ENCODE measurements at regions not wholly inside any gene's neighbourhood (a gene's known extent, or its start where the extent isn't known, plus 50 kb on each side); places are given as distances from the start of the nearest gene placed in this dataset.
"Not testable (repeated sequence)": the region's sequence is repeated elsewhere in the genome, so short reads cannot be mapped to it uniquely, and the experiment has no call there.

GRCh38 chr13:18946738-18947137 lies 234.9 kb downstream of the TUBA3C start:
- peaks cover 0 to 4% (median 0%) of the 10 kb centered on the region in 5 donors for H3K27me3 ChIP-seq (ENCODE audit: control insufficient read depth in 5 of 5, insufficient read depth in 4 of 5, low read length in 5 of 5)
- H3K9ac ChIP-seq (ENCODE audit: low read length in 5 of 5), result no peak overlapping the region
- H3K27ac ChIP-seq (ENCODE audit: low read depth, low read length), result no peak overlapping the region
- H3K4me1 ChIP-seq (ENCODE audit: control insufficient read depth in 5 of 5, insufficient read depth in 5 of 5, low read length in 5 of 5), result no peaks in the 10 kb centered on the region
- no peak overlapping the region for H3K4me3 ChIP-seq (ENCODE audit: low read depth in 1 of 5, low read length in 5 of 5)
- H3K9me3 ChIP-seq (ENCODE audit: control insufficient read depth in 5 of 5, low read length in 5 of 5), result no peaks in the 10 kb centered on the region
- H3K36me3 ChIP-seq (ENCODE audit: control insufficient read depth in 5 of 5, insufficient read depth in 5 of 5, low read length in 5 of 5), result no peaks in the 10 kb centered on the region

- Histone ChIP-seq H3K4me1 (ENCODE audit: control insufficient read depth in 5 of 5, insufficient read depth in 5 of 5, low read length in 5 of 5) (no peaks in the 10 kb centered on the region), H3K9ac (ENCODE audit: low read length in 5 of 5) (no peak overlapping the region), H3K27me3 (ENCODE audit: control insufficient read depth in 5 of 5, insufficient read depth in 4 of 5, low read length in 5 of 5) (peaks cover 0 to 4% (median 0%) of the 10 kb centered on the region in 5 donors), H3K27ac (ENCODE audit: low read depth, low read length) (no peak overlapping the region), H3K4me3 (ENCODE audit: low read depth in 1 of 5, low read length in 5 of 5) (no peak overlapping the region), H3K9me3 (ENCODE audit: control insufficient read depth in 5 of 5, low read length in 5 of 5) (no peaks in the 10 kb centered on the region), H3K36me3 (ENCODE audit: control insufficient read depth in 5 of 5, insufficient read depth in 5 of 5, low read length in 5 of 5) (no peaks in the 10 kb centered on the region)
These were observed 237.0 kb downstream of the TUBA3C start for GRCh38 chr13:18944501-18945068.

- Histone ChIP-seq H3K36me3 (ENCODE audit: control insufficient read depth in 5 of 5, insufficient read depth in 5 of 5, low read length in 5 of 5) (no peaks in the 10 kb centered on the region), H3K4me3 (ENCODE audit: low read depth in 1 of 5, low read length in 5 of 5) (no peak overlapping the region), H3K27ac (ENCODE audit: low read depth, low read length) (no peak overlapping the region), H3K4me1 (ENCODE audit: control insufficient read depth in 5 of 5, insufficient read depth in 5 of 5, low read length in 5 of 5) (no peaks in the 10 kb centered on the region), H3K9me3 (ENCODE audit: control insufficient read depth in 5 of 5, low read length in 5 of 5) (no peaks in the 10 kb centered on the region), H3K9ac (ENCODE audit: low read length in 5 of 5) (no peak overlapping the region), H3K27me3 (ENCODE audit: control insufficient read depth in 5 of 5, insufficient read depth in 4 of 5, low read length in 5 of 5) (peaks cover 0 to 6% (median 0%) of the 10 kb centered on the region in 5 donors)
These were observed 237.8 kb downstream of the TUBA3C start for GRCh38 chr13:18943721-18944391.

GRCh38 chr13:18943273-18943672 lies 238.4 kb downstream of the TUBA3C start:
- peaks cover 0 to 7% (median 0%) of the 10 kb centered on the region in 5 donors for H3K27me3 ChIP-seq (ENCODE audit: control insufficient read depth in 5 of 5, insufficient read depth in 4 of 5, low read length in 5 of 5)
- H3K9ac ChIP-seq (ENCODE audit: low read length in 5 of 5), result no peak overlapping the region
- no peak overlapping the region for H3K27ac ChIP-seq (ENCODE audit: low read depth, low read length)
- no peak overlapping the region for H3K4me3 ChIP-seq (ENCODE audit: low read depth in 1 of 5, low read length in 5 of 5)
- H3K9me3 ChIP-seq (ENCODE audit: control insufficient read depth in 5 of 5, low read length in 5 of 5), result no peaks in the 10 kb centered on the region
- no peaks in the 10 kb centered on the region for H3K36me3 ChIP-seq (ENCODE audit: control insufficient read depth in 5 of 5, insufficient read depth in 5 of 5, low read length in 5 of 5)
- H3K4me1 ChIP-seq (ENCODE audit: control insufficient read depth in 5 of 5, insufficient read depth in 5 of 5, low read length in 5 of 5), result no peaks in the 10 kb centered on the region

- peaks cover 0 to 3% (median 0%) of the 10 kb centered on the region in 5 donors for H3K27me3 ChIP-seq (ENCODE audit: control insufficient read depth in 5 of 5, insufficient read depth in 4 of 5, low read length in 5 of 5)
- no peak overlapping the region for H3K9ac ChIP-seq (ENCODE audit: low read length in 5 of 5)
- H3K4me3 ChIP-seq (ENCODE audit: low read depth in 1 of 5, low read length in 5 of 5), result no peak overlapping the region
- no peaks in the 10 kb centered on the region for H3K4me1 ChIP-seq (ENCODE audit: control insufficient read depth in 5 of 5, insufficient read depth in 5 of 5, low read length in 5 of 5)
- H3K27ac ChIP-seq (ENCODE audit: low read depth, low read length), result no peak overlapping the region
- no peaks in the 10 kb centered on the region for H3K36me3 ChIP-seq (ENCODE audit: control insufficient read depth in 5 of 5, insufficient read depth in 5 of 5, low read length in 5 of 5)
- H3K9me3 ChIP-seq (ENCODE audit: control insufficient read depth in 5 of 5, low read length in 5 of 5), result no peaks in the 10 kb centered on the region
These were observed 245.5 kb downstream of the TUBA3C start for GRCh38 chr13:18936104-18936503.

GRCh38 chr13:18921063-18921462 lies 260.6 kb downstream of the TUBA3C start:
- H3K9me3 ChIP-seq (ENCODE audit: control insufficient read depth in 5 of 5, low read length in 5 of 5), result no peaks in the 10 kb centered on the region
- H3K4me3 ChIP-seq (ENCODE audit: low read depth in 1 of 5, low read length in 5 of 5), result no peak overlapping the region
- H3K27ac ChIP-seq (ENCODE audit: low read depth, low read length), result no peak overlapping the region
- no peak overlapping the region for H3K9ac ChIP-seq (ENCODE audit: low read length in 5 of 5)
- no peaks in the 10 kb centered on the region for H3K36me3 ChIP-seq (ENCODE audit: control insufficient read depth in 5 of 5, insufficient read depth in 5 of 5, low read length in 5 of 5)
- H3K27me3 ChIP-seq (ENCODE audit: control insufficient read depth in 5 of 5, insufficient read depth in 4 of 5, low read length in 5 of 5), result no peaks in the 10 kb centered on the region
- no peaks in the 10 kb centered on the region for H3K4me1 ChIP-seq (ENCODE audit: control insufficient read depth in 5 of 5, insufficient read depth in 5 of 5, low read length in 5 of 5)

- not testable (repeated sequence) for H3K9ac ChIP-seq (ENCODE audit: low read length in 5 of 5); H3K4me1 ChIP-seq (ENCODE audit: control insufficient read depth in 5 of 5, insufficient read depth in 5 of 5, low read length in 5 of 5); H3K36me3 ChIP-seq (ENCODE audit: control insufficient read depth in 5 of 5, insufficient read depth in 5 of 5, low read length in 5 of 5); H3K27ac ChIP-seq (ENCODE audit: low read depth, low read length); H3K27me3 ChIP-seq (ENCODE audit: control insufficient read depth in 5 of 5, insufficient read depth in 4 of 5, low read length in 5 of 5); H3K4me3 ChIP-seq (ENCODE audit: low read depth in 1 of 5, low read length in 5 of 5)
- H3K9me3 ChIP-seq (ENCODE audit: control insufficient read depth in 5 of 5, low read length in 5 of 5), result peaks cover 0 to 20% (median 3%) of the 10 kb centered on the region in 5 donors
These were observed 276.5 kb downstream of the TUBA3C start for GRCh38 chr13:18905096-18905495.

- H3K36me3 ChIP-seq (ENCODE audit: control insufficient read depth in 5 of 5, insufficient read depth in 5 of 5, low read length in 5 of 5); H3K4me1 ChIP-seq (ENCODE audit: control insufficient read depth in 5 of 5, insufficient read depth in 5 of 5, low read length in 5 of 5); H3K27ac ChIP-seq (ENCODE audit: low read depth, low read length); H3K4me3 ChIP-seq (ENCODE audit: low read depth in 1 of 5, low read length in 5 of 5); H3K27me3 ChIP-seq (ENCODE audit: control insufficient read depth in 5 of 5, insufficient read depth in 4 of 5, low read length in 5 of 5); H3K9ac ChIP-seq (ENCODE audit: low read length in 5 of 5): not testable (repeated sequence)
- peaks cover 0 to 14% (median 7%) of the 10 kb centered on the region in 5 donors for H3K9me3 ChIP-seq (ENCODE audit: control insufficient read depth in 5 of 5, low read length in 5 of 5)
These were observed 286.2 kb downstream of the TUBA3C start for GRCh38 chr13:18895411-18895810.

- not testable (repeated sequence) for H3K4me3 ChIP-seq (ENCODE audit: low read depth in 1 of 5, low read length in 5 of 5); H3K27ac ChIP-seq (ENCODE audit: low read depth, low read length); H3K9ac ChIP-seq (ENCODE audit: low read length in 5 of 5); H3K4me1 ChIP-seq (ENCODE audit: control insufficient read depth in 5 of 5, insufficient read depth in 5 of 5, low read length in 5 of 5); H3K9me3 ChIP-seq (ENCODE audit: control insufficient read depth in 5 of 5, low read length in 5 of 5); H3K36me3 ChIP-seq (ENCODE audit: control insufficient read depth in 5 of 5, insufficient read depth in 5 of 5, low read length in 5 of 5); H3K27me3 ChIP-seq (ENCODE audit: control insufficient read depth in 5 of 5, insufficient read depth in 4 of 5, low read length in 5 of 5)
These were observed 290.4 kb downstream of the TUBA3C start for GRCh38 chr13:18891242-18891641.

GRCh38 chr13:18874875-18875789 lies 306.5 kb downstream of the TUBA3C start:
- H3K36me3 ChIP-seq (ENCODE audit: control insufficient read depth in 5 of 5, insufficient read depth in 5 of 5, low read length in 5 of 5); H3K9me3 ChIP-seq (ENCODE audit: control insufficient read depth in 5 of 5, low read length in 5 of 5); H3K9ac ChIP-seq (ENCODE audit: low read length in 5 of 5); H3K4me1 ChIP-seq (ENCODE audit: control insufficient read depth in 5 of 5, insufficient read depth in 5 of 5, low read length in 5 of 5); H3K27me3 ChIP-seq (ENCODE audit: control insufficient read depth in 5 of 5, insufficient read depth in 4 of 5, low read length in 5 of 5); H3K27ac ChIP-seq (ENCODE audit: low read depth, low read length); H3K4me3 ChIP-seq (ENCODE audit: low read depth in 1 of 5, low read length in 5 of 5): not testable (repeated sequence)

Data from subcutaneous abdominal adipose tissue (tissue), 5 donors.